ENCODE measurements at regions not wholly inside any gene's neighbourhood (a gene's known extent, or its start where the extent isn't known, plus 50 kb on each side); places are given as distances from the start of the nearest gene placed in this dataset.

GRCh38 chr5:52466113-52466512 lies 321.6 kb upstream of the ITGA1 start:
- Histone ChIP-seq H3K36me3 (no peaks in the 10 kb centered on the region), H3K4me3 (ENCODE audit: low read depth in 1 of 2, low read length in 1 of 2) (no peak overlapping the region), H3K27me3 (no peaks in the 10 kb centered on the region), H3K4me1 (ENCODE audit: control insufficient read depth in 1 of 2, insufficient read depth in 1 of 2, low read depth in 1 of 2, low read length in 1 of 2) (no peaks in the 10 kb centered on the region), H3K9me3 (no peaks in the 10 kb centered on the region), H3K27ac (no peak overlapping the region)
- TF ChIP-seq CTCF (IDR thresholded peaks at IDR 0.05) = no peak

- no peak for TF ChIP-seq CTCF (IDR thresholded peaks at IDR 0.05)
- no peak overlapping the region for H3K27ac ChIP-seq
- no peaks in the 10 kb centered on the region for H3K4me1 ChIP-seq (ENCODE audit: control insufficient read depth in 1 of 2, insufficient read depth in 1 of 2, low read depth in 1 of 2, low read length in 1 of 2)
- H3K36me3 ChIP-seq = no peaks in the 10 kb centered on the region
- no peaks in the 10 kb centered on the region for H3K27me3 ChIP-seq
- no peaks in the 10 kb centered on the region for H3K9me3 ChIP-seq
- H3K4me3 ChIP-seq (ENCODE audit: low read depth in 1 of 2, low read length in 1 of 2) = no peak overlapping the region
Observed at GRCh38 chr5:52466749-52467520, 320.8 kb upstream of the ITGA1 start.

GRCh38 chr5:52468976-52469375 lies 318.7 kb upstream of the ITGA1 start:
- Histone ChIP-seq H3K27ac (no peak overlapping the region), H3K9me3 (no peaks in the 10 kb centered on the region), H3K4me3 (ENCODE audit: low read depth in 1 of 2, low read length in 1 of 2) (no peak overlapping the region), H3K36me3 (no peaks in the 10 kb centered on the region), H3K27me3 (no peaks in the 10 kb centered on the region), H3K4me1 (ENCODE audit: control insufficient read depth in 1 of 2, insufficient read depth in 1 of 2, low read depth in 1 of 2, low read length in 1 of 2) (no peaks in the 10 kb centered on the region)
- TF ChIP-seq CTCF (IDR thresholded peaks at IDR 0.05) = no peak

- Histone ChIP-seq H3K9me3 (no peaks in the 10 kb centered on the region), H3K4me1 (ENCODE audit: control insufficient read depth in 1 of 2, insufficient read depth in 1 of 2, low read depth in 1 of 2, low read length in 1 of 2) (no peaks in the 10 kb centered on the region), H3K27me3 (no peaks in the 10 kb centered on the region), H3K4me3 (ENCODE audit: low read depth in 1 of 2, low read length in 1 of 2) (no peak overlapping the region), H3K27ac (no peak overlapping the region), H3K36me3 (no peaks in the 10 kb centered on the region)
- TF ChIP-seq CTCF (IDR thresholded peaks at IDR 0.05) = no peak
Observed at GRCh38 chr5:52469420-52469819, 318.3 kb upstream of the ITGA1 start.

- TF ChIP-seq CTCF (IDR thresholded peaks at IDR 0.05) = no peak
Observed at GRCh38 chr5:52469835-52470234, 317.9 kb upstream of the ITGA1 start.

More at GRCh38 chr5:52469835-52470234, 317.9 kb upstream of the ITGA1 start:
- no peaks in the 10 kb centered on the region for H3K36me3 ChIP-seq
- no peaks in the 10 kb centered on the region for H3K27me3 ChIP-seq
- no peak overlapping the region for H3K27ac ChIP-seq
- no peaks in the 10 kb centered on the region for H3K9me3 ChIP-seq
- H3K4me3 ChIP-seq (ENCODE audit: low read depth in 1 of 2, low read length in 1 of 2) = no peak overlapping the region
- H3K4me1 ChIP-seq (ENCODE audit: control insufficient read depth in 1 of 2, insufficient read depth in 1 of 2, low read depth in 1 of 2, low read length in 1 of 2) = no peaks in the 10 kb centered on the region
